GM18520 (cell line): ENCODE measurements at regions not wholly inside any gene's neighbourhood (a gene's known extent, or its start where the extent isn't known, plus 50 kb on each side); places are given as distances from the start of the nearest gene placed in this dataset.
A peak's percentile ranks its signal among the peaks of the same experiment; 100 is the strongest.
"Not testable (repeated sequence)": the region's sequence is repeated elsewhere in the genome, so short reads cannot be mapped to it uniquely, and the experiment has no call there.

Source experiments
- ATAC-seq: cut with Tn5 transposase; IDR thresholded peaks from one replicate; pipeline ENCODE4 v1.9.1; 2021; ENCODE audit not compliant: unreplicated experiment

- ATAC-seq: no peak
Measured at GRCh38 chr11:33531743-33532181, 168.9 kb downstream of the C11orf91 start.

DNA sequence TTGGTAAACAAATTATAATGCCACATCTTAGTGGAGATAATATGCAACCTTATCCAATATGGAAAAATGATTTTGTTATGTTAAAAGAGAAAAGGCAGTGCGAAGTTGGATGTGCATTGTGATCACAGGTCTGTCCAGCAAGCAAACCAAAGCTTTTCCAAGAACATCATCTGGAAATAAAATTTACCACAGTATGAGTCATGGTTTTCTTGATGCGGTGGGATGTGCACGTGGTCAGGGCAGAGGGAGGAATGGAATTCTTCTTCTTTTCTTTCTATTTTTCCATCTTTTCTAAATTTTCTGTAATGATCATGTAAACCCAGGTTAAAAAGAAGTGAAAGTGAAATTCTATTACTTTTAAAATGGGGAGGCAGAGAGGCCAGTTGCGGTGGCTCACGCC is 169.8 kb downstream of the C11orf91 start:
- ATAC-seq: no peak

DNA sequence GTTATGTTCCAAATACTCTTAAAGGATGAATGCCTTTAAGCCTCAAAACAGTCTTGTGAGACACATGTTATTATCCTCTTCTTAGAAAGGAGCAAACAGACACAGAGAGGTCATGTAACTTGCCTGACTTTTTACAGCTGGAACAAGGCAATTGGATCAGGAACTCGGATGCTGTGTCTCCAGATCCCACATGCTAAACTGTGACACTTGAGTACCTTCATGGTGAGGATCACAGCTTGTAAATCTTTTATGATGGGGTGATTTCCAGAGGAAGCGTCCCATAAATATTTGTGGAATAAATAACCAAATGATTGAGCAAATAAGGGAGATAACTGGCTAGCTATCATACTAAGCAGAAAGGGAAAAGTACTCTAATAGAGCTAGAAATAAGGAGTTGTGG is 171.2 kb downstream of the C11orf91 start:
- ATAC-seq: no peak

GRCh38 chr11:33527738-33528137 is 172.9 kb downstream of the C11orf91 start:
- ATAC-seq: not testable (repeated sequence)

GRCh38 chr11:33525789-33526188 is 174.8 kb downstream of the C11orf91 start:
- no peak for ATAC-seq

DNA sequence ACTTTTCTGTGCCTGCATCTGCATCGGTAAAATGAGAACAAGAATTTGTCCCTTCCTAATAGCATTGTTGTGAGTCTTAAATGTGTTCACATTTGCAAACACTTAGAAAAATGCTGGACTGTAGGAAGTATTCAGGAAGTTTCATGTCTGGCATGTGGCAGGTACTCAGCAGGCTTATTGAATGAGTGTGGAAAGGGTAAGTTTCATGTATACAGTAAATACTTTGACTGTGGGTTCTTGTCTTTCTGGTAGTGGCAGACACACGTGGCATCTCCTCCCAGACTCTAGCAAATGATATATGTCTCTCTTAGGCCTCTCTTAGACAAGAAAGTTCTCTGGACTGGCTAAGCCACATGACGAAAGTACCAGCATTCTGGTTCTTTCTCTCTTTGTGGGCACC is 179.2 kb downstream of the C11orf91 start:
- no peak for ATAC-seq

DNA sequence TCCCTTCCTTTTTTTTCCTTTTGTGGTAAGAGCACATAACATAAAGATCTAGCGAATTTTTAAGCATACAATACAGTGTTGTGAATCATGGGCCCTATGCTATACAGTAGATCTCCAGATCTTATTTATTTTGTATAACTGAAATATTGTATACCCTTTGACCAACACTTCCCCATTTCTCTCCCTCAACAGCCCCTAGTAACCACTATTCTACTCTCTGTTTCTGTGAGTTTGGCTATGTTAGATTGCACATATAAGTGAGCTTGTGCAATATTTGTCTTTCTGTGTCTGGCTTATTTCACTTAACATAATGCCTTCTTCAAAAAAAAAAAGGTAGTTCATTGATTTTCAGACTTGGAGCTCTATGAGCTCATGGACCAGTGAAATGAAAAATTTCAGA is 180.5 kb downstream of the C11orf91 start:
- no peak for ATAC-seq

DNA sequence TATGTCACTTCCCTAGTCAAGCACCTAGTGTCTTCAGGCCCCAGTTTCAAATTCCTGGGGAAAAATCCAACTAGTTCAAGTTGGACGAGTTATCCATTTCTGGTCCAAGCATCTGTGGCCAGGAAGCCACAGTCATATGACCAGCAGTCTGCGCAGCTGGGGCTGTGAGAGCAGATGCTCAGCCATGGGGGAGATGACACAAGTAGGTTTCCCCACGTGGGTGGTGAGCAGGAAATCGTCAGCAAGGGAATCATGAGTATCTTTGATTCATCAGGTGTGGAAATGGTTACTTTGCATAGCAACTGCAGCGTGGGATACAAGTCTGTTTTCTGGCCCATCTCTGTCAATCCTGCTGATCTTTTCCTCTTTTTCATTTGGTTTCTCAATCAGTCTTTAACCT is 185.3 kb downstream of the C11orf91 start:
- ATAC-seq: no peak

DNA sequence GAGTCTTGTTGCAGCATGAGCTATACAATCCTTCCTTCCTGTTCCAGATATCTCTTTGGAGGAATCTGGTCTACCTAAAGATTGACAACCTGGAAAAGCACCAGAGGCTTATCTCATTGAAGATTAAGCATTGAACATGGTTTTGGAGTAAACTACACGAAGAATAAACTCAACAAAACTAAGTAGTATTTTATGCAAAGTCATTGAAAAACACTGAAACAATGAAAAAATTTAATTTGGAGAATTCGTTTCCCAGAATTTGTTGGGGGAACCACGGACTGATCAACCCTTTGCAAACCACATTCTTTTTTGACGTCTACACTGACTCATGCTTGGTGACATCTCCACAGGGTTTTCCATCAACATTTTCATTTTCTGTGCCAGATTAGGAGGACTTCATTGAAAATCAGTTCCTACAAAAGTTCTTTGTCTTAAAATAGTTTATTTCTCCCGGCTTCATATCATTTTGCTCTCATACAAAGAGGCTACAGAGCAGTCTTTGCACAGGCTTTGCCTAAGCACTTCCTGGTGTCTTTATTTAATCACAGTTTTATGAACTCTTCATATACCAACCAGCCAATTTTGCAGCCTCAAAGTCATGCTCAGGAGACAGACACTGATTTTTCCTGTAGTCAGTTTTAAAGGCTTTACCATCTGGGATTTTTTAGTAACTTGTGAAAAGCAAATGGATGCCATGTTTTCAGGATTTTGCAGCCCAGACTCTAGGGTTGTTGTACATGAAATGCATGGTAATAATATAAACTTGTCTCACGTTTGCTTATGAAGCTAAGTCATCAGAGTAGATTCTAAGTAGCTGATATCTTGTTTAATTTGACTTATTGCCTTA is 186.3 kb downstream of the C11orf91 start:
- ATAC-seq: no peak

- no peak for ATAC-seq
Measured at GRCh38 chr11:33509632-33510031, 191.0 kb downstream of the C11orf91 start.

GRCh38 chr11:33507967-33508366 is 192.7 kb downstream of the C11orf91 start:
- ATAC-seq: no peak

DNA sequence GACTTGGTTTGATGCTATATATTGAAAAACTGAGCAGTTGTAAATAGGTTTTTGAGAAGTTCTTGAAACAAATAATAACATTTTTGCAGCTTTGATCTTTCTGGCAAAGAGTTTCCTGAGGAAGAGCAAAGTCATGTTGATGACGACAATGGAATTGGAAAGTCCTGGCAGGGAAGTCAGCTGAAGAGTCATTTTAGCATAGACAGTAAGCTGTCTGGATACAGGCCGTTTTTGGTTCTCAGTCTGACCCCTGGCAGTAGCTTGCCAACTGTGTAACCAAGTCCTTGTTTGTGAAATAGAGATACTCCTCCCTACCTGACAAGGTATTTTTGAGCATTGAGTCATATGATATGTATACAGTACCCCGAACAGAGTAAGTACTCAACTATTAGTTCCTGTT is 193.3 kb downstream of the C11orf91 start:
- ATAC-seq: no peak

GRCh38 chr11:33505093-33505492 is 195.5 kb downstream of the C11orf91 start:
- no peak for ATAC-seq

DNA sequence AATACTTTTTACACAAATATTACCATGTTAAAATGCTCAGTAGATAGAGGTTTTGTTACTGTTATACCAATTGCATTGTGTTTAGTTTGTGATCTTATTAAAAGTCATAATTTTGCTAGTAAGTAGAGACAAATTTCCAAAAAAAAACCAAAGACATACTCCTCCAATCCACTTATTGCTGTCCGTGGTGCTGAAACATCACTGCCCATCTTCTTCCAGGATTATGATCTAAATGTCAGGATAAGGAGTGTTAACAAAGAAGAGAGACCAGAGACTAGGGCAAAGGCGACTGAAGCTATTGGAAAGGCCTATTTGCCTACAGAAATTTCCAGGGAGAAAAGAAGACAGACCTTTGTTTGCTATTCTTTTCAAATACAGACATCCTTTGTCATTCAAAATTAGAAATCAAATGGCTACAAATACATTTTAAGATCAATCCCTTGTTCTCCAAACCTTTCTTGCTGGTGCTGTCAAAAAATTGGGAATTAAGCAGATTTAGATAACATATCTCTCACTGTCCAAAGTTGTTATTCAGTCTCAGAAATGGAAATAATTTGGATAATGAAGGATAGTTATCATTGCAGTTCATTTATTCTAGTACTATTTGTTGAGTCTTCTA is 199.7 kb downstream of the C11orf91 start:
- no peak for ATAC-seq

GRCh38 chr11:33500332-33500731 is 200.3 kb downstream of the C11orf91 start:
- ATAC-seq: no peak

DNA sequence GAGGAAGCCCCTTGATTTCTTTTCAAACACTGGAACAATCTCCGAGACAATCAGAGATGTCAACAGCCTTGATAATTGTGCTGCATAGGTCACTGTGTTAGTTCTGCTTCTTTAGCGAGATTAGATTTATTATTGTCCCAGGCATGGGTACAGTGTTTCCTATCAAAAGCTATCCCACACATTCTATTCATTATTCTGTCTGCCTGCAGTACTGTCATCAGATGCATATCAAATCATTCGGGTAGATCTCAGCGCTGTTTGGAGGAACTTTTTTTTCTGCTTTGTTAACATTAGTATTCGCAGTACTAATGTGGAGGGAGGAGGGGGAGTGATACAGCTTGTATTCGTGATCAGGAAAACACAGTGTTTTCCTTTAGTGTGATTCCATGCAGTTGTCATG is 208.0 kb downstream of the C11orf91 start:
- no peak for ATAC-seq

GRCh38 chr11:33490842-33491370 is 209.7 kb downstream of the C11orf91 start:
- ATAC-seq: no peak

DNA sequence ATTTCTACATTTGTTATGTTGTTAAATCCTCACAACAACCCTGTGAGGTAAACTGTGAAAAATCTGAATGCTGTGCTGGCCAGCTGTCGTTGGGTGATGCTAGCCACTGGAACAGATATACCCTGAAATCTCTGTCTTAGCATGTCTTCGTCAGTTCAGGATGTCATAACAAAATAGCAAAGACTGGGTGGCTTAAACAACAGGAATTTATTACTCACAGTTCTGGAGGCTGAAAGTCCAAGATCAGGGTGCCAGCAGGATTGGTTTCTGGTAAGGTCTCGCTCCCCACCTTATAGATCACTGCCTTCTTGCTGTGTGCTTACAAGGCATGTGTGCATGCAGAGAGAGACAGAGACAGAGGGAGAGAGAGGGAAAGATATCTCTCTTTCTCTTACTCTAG is 211.7 kb downstream of the C11orf91 start:
- ATAC-seq: no peak

DNA sequence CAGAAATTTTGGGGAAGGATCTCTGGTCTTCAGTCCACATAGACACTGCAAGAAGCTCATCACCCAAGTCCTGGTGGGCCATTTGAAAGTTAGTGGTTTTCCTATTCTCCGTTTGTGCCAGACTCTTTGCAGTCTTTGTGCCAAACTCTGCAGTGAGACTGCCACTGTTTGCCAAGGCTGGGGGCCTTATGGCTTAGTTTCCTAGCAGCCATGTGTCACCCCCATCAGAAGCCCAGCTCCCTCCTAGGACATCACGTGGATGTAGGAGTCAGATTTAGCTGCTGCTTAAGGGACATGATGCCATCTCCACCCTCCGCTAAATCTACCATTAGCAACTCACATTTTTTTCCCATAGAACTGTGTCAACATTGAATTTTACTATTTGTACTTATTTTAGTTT is 220.0 kb downstream of the C11orf91 start:
- no peak for ATAC-seq

DNA sequence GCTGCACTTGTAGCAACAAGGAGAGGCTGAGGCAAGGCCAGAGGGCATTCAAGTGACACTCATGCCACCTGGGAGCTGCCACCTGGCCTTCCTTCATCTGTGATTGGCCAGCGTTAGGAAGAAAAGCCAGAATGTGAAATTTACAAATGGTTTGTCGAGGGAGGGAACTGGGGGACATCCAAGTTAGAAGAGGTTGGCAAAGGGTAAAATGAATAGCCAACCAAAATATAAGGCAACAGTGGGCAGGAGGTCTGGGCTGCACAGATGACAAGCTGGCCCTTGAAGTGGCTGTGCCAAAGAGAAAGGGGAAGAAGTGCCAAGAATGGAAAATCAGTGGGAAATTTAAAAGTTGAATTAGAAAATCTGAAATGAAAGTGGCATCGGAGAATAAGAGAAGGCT is 221.4 kb downstream of the C11orf91 start:
- no peak for ATAC-seq

GRCh38 chr11:33478111-33478573 is 221.0 kb downstream of the HIPK3 start:
- ATAC-seq: peak; percentile 43

GRCh38 chr11:33476945-33477606 is 219.9 kb downstream of the HIPK3 start:
- ATAC-seq: no peak
